Chondrocyte (in vitro differentiated cells): ENCODE measurements at regions not wholly inside any gene's neighbourhood (a gene's known extent, or its start where the extent isn't known, plus 50 kb on each side); places are given as distances from the start of the nearest gene placed in this dataset.
A peak's percentile ranks its signal among the peaks of the same experiment; 100 is the strongest.

Source experiments
- DNase-seq: peaks from one replicate; pipeline ENCODE4 v3.0.0; 2021; ENCODE audit warnings: mixed read lengths, low spot score
- H3K27ac Mint-ChIP-seq: one replicate; pipeline ENCODE4 v1.8.0; 2021; ENCODE audit warnings: mild to moderate bottlenecking, moderate library complexity, mixed read lengths; ENCODE audit not compliant: unreplicated experiment
- H3K27me3 Mint-ChIP-seq: 2 replicates; pipeline ENCODE4 v1.8.0; 2021; ENCODE audit warnings: low read depth, mixed read lengths
- H3K36me3 Mint-ChIP-seq: 2 replicates; pipeline ENCODE4 v1.8.0; 2021; ENCODE audit warnings: low read depth, mixed read lengths
- H3K4me1 Mint-ChIP-seq: 2 replicates; pipeline ENCODE4 v1.8.0; 2021; ENCODE audit warnings: low read depth, mild to moderate bottlenecking, mixed read lengths
- H3K4me3 Mint-ChIP-seq: one replicate; pipeline ENCODE4 v1.8.0; 2021; ENCODE audit warnings: mild to moderate bottlenecking, moderate library complexity, mixed read lengths; ENCODE audit not compliant: unreplicated experiment
- H3K9me3 Mint-ChIP-seq: 2 replicates; pipeline ENCODE4 v1.8.0; 2021; ENCODE audit warnings: low read depth, mixed read lengths
- TF ChIP-seq, protein P1 (sequence below): fragments of 200-600 bp; sonication (generic); IDR thresholded peaks from 2 replicates; pipeline ENCODE4 v1.5.0; 2021; ENCODE audit warnings: antibody characterized with exemption, mild to moderate bottlenecking, moderate library complexity

DNA sequence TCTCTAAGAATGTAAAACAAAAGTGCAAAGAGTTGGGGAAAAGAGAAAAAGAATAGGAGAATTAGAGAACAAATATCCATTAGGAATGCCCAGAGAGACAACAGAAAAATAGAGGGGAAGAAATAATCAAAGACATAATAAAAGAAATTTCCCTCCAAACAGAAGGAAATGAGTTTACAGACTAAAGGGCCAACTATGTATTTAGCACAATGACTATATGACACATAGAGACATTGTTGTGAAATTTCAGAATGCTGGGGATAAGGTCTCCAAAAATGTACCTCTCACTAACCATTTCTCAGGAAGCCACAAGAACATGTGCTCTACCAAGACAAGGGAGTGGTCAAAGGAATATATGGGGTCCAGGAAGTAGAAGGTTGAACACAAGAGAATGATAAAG is 121.0 kb upstream of the ACSL4 start:
- peaks cover 14% of the 10 kb centered on the region for H3K4me1 Mint-ChIP-seq
- DNase-seq = no peak
- no peaks in the 10 kb centered on the region for H3K36me3 Mint-ChIP-seq
- no peaks in the 10 kb centered on the region for H3K27me3 Mint-ChIP-seq
- no peak overlapping the region for H3K27ac Mint-ChIP-seq
- TF ChIP-seq, protein P1, sequence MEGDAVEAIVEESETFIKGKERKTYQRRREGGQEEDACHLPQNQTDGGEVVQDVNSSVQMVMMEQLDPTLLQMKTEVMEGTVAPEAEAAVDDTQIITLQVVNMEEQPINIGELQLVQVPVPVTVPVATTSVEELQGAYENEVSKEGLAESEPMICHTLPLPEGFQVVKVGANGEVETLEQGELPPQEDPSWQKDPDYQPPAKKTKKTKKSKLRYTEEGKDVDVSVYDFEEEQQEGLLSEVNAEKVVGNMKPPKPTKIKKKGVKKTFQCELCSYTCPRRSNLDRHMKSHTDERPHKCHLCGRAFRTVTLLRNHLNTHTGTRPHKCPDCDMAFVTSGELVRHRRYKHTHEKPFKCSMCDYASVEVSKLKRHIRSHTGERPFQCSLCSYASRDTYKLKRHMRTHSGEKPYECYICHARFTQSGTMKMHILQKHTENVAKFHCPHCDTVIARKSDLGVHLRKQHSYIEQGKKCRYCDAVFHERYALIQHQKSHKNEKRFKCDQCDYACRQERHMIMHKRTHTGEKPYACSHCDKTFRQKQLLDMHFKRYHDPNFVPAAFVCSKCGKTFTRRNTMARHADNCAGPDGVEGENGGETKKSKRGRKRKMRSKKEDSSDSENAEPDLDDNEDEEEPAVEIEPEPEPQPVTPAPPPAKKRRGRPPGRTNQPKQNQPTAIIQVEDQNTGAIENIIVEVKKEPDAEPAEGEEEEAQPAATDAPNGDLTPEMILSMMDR = no peak
- peaks cover 5% of the 10 kb centered on the region for H3K9me3 Mint-ChIP-seq
- H3K4me3 Mint-ChIP-seq = no peak overlapping the region

DNA sequence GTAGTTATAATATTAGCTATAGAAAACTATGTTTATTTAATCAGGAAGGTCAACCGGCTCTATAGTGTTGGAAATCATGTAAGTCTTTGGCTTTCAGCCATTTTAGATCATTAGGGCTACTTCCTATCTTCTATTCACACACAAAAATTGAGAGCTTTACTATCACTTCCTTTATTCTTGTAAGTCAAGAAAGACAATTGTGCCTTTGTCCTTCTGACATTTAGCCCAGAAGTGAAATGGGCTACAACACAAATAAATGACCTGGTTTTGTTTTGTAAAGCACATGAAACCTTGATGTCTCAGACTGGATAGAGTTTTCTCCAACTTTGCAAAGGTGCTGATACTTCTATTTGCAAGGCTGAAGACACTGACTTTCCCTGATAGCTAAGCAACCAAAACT is 122.4 kb upstream of the ACSL4 start:
- Mint-ChIP-seq H3K36me3 (no peaks in the 10 kb centered on the region), H3K27me3 (no peaks in the 10 kb centered on the region), H3K4me3 (no peak overlapping the region), H3K9me3 (peaks cover 5% of the 10 kb centered on the region), H3K4me1 (peaks cover 9% of the 10 kb centered on the region), H3K27ac (no peak overlapping the region)
- TF ChIP-seq, protein P1 = no peak
- DNase-seq = no peak

DNA sequence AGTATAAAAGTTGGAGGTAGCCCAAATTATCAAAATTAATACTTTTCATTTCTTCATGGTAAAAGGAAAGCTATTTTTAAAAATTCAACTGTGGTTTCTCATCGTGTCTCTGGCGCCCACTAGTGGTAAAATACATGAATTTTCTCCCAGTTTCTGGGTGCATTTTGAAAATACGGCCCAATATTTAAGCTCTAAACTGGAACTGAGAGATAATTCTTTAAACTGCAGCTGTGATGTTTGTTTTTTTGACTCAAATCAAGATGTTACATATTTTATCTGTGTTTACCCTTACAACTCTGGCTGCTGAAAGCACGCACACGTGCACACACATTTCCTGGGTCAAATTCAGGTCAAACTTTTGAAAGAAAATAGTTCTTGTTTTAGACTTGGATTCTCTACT is 123.9 kb upstream of the ACSL4 start:
- Mint-ChIP-seq H3K9me3 (peaks cover 5% of the 10 kb centered on the region), H3K27me3 (no peaks in the 10 kb centered on the region), H3K27ac (no peak overlapping the region), H3K4me3 (no peak overlapping the region), H3K4me1 (peaks cover 13% of the 10 kb centered on the region), H3K36me3 (no peaks in the 10 kb centered on the region)
- TF ChIP-seq, protein P1 = peak; percentile 100
- DNase-seq = no peak

DNA sequence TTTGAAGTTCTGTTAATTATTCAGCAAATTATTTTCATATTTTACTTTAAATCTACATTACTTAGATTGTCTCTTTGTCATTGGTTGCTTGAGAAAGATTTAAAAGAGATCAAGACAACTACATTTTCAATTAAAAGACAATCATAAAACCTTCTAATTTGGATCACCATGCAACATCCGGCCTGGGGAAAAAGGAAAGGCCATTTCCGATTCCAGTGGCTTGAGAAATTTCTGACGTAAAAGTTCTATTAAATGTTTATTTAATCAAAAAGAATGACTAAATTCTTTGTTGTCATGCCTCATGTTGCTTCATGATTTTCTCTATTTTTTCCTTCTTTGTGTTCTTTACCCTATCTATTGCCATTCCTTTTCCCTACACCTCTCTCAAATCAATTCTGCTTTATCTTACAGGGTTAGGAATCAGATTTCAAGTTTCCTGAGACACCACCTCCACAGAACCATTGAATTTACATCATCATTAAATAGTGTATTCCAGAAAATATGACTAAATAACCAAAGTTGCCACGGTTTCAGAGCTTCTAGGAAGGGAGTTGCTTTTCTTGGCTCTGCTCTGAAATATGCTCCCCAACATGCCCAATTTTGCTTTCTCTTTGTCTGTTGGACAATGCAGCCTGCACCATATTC is 124.6 kb upstream of the ACSL4 start:
- Mint-ChIP-seq H3K27ac (no peak overlapping the region), H3K27me3 (no peaks in the 10 kb centered on the region), H3K36me3 (no peaks in the 10 kb centered on the region), H3K9me3 (peaks cover 5% of the 10 kb centered on the region), H3K4me1 (peaks cover 14% of the 10 kb centered on the region), H3K4me3 (no peak overlapping the region)
- no peak for DNase-seq
- TF ChIP-seq, protein P1 = no peak

DNA sequence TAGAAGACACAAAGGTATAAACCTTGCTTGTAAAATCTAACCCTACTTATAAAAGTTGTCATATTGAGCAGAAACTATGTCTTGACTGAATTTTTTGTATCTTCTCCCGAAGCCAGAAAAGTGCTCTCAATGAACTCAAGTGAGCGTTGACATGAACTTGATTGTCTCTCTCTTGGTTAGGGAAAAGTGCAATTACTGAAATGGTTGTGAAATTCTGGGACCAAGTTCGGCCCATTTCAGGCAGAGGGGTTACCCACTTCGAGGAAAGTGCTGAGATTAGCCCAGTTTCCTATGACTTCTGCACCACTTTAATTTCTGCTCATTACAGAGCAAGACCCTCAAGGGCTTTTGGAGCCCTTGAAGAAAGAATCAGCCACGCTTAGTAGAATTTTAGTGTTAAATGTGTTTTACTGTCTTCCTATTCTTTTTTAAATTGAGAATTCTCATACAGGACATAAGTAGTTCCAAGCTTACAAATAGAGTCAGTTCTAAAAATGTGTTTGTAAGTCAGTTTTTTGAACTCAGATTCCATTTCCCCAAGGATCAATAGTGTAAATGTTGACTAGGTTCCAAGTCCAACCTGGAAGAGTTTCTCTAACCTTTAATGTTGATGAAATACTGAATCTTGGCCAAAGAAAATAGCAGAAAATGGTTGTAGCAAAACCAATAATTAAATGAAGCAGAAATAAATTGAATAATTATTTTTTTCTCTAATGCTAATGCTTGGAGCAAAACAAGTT is 125.7 kb upstream of the ACSL4 start:
- no peak overlapping the region for H3K27ac Mint-ChIP-seq
- H3K36me3 Mint-ChIP-seq = no peaks in the 10 kb centered on the region
- TF ChIP-seq, protein P1 = no peak
- H3K27me3 Mint-ChIP-seq = no peaks in the 10 kb centered on the region
- DNase-seq = no peak
- H3K9me3 Mint-ChIP-seq = peaks cover 5% of the 10 kb centered on the region
- H3K4me3 Mint-ChIP-seq = no peak overlapping the region
- H3K4me1 Mint-ChIP-seq = peaks cover 22% of the 10 kb centered on the region
